Natural killer cell (primary cell): ENCODE measurements at regions not wholly inside any gene's neighbourhood (a gene's known extent, or its start where the extent isn't known, plus 50 kb on each side); places are given as distances from the start of the nearest gene placed in this dataset.

Source experiments
- ATAC-seq, 3 donors: fragments of 150-1000 bp in 2 of 3; fragments of 200-7000 bp in 1 of 3; cut with Tn5 transposase; 1 replicate in 1 of 3; 2 replicates in 2 of 3; pipeline ENCODE4 v1.10.0; 2021; ENCODE audit warnings: mild to moderate bottlenecking in 2 of 3, moderate library complexity in 2 of 3
- DNase-seq, 2 donors: peaks; one replicate each; pipeline versions ENCODE4 v3.0.0 to v3.0.0-alpha.2; 2013 to 2021; ENCODE audit warnings: mixed read lengths in 1 of 2
- H3K27ac ChIP-seq: one replicate; pipeline ENCODE4 v1.5.1; 2013; ENCODE audit warnings: mild to moderate bottlenecking, low read length
- H3K27me3 ChIP-seq: one replicate; pipeline ENCODE4 v1.6.1; 2013; ENCODE audit warnings: low read length; ENCODE audit not compliant: control insufficient read depth, insufficient read depth
- H3K36me3 ChIP-seq: one replicate; pipeline ENCODE4 v1.6.1; 2013; ENCODE audit warnings: low read length; ENCODE audit not compliant: control insufficient read depth, insufficient read depth
- H3K4me1 ChIP-seq: one replicate; pipeline ENCODE4 v1.6.1; 2013; ENCODE audit warnings: low read length; ENCODE audit not compliant: control insufficient read depth, insufficient read depth
- H3K4me3 ChIP-seq: one replicate; pipeline ENCODE4 v1.5.1; 2013; ENCODE audit warnings: low read length
- H3K9me3 ChIP-seq: one replicate; pipeline ENCODE4 v1.6.1; 2013; ENCODE audit warnings: low read length; ENCODE audit not compliant: control insufficient read depth, insufficient read depth
- H3K27ac Mint-ChIP-seq, 2 donors: one replicate each; pipeline ENCODE4 v1.8.0; 2022; ENCODE audit warnings: mild to moderate bottlenecking in 2 of 2, mixed read lengths in 2 of 2, moderate library complexity in 1 of 2
- H3K27me3 Mint-ChIP-seq, 2 donors: one replicate each; pipeline ENCODE4 v1.8.0; 2022; ENCODE audit warnings: low read depth in 2 of 2, mixed read lengths in 2 of 2
- H3K36me3 Mint-ChIP-seq: one replicate; pipeline ENCODE4 v1.8.0; 2022; ENCODE audit warnings: mixed read lengths
- H3K4me1 Mint-ChIP-seq, 2 donors: one replicate each; pipeline ENCODE4 v1.8.0; 2022; ENCODE audit warnings: mixed read lengths in 2 of 2
- H3K4me3 Mint-ChIP-seq: one replicate; pipeline ENCODE4 v1.8.0; 2022; ENCODE audit warnings: mild to moderate bottlenecking, moderate library complexity, mixed read lengths
- H3K9me3 Mint-ChIP-seq, 2 donors: one replicate each; pipeline ENCODE4 v1.8.0; 2022; ENCODE audit warnings: mixed read lengths in 2 of 2
- CTCF ChIP-seq: fragments of 200-600 bp; IDR thresholded peaks from one replicate; pipeline ENCODE4 v1.8.0; 2022; ENCODE audit warnings: antibody characterized with exemption
- WGBS: methylation state at CpG from one replicate; pipeline ENCODE4 v1.1.7; 2013; ENCODE audit warnings: missing lambda C conversion rate; ENCODE audit not compliant: insufficient coverage; 5-methylcytosine and 5-hydroxymethylcytosine counted together
- intact Hi-C: fragments of 100-400 bp; cut with micrococcal nuclease; formaldehyde crosslinking; loops from one replicate; pipeline ENCODE4 v1.14.2; 2022

- ATAC-seq (no peak), DNase-seq (no peak)
- no peaks in the 10 kb centered on the region for H3K36me3 Mint-ChIP-seq
- H3K4me1 Mint-ChIP-seq, result no peaks in the 10 kb centered on the region
- peaks cover 4 to 5% of the 10 kb centered on the region in 2 donors for H3K9me3 Mint-ChIP-seq
- Histone ChIP-seq H3K27me3 (no peaks in the 10 kb centered on the region), H3K4me3 (no peak overlapping the region), H3K4me1 (no peaks in the 10 kb centered on the region), H3K9me3 (no peaks in the 10 kb centered on the region), H3K36me3 (no peaks in the 10 kb centered on the region), H3K27ac (no peak overlapping the region)
- H3K27ac Mint-ChIP-seq, result no peak overlapping the region
- H3K27me3 Mint-ChIP-seq, result no peaks in the 10 kb centered on the region
- H3K4me3 Mint-ChIP-seq, result no peak overlapping the region
- intact Hi-C loops, result no loop called here
- TF ChIP-seq CTCF, result no peak
- 93% methylated on average over 2 of the region's 3 CpGs for WGBS
Measured at GRCh38 chr15:97199393-97200051, 761.0 kb upstream of the ARRDC4 start.

DNA sequence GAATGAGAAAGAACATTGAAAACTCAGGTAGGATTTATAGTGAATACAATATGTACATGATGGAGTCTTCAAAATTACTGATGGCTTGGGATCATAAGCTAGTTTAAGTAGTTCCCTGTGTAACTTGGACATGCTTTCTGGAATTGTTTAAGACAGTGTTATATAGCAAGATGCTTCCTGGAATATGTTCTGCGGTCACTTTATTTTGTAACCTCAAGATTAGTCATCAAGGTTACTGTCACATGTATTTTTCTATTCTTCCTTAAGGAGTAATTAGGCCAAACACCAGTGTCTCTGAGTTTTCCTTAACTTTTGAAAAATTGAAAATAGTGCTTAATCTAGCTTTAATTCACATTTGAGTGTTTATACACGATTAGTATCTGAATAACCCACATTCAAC lies 760.3 kb upstream of the ARRDC4 start:
- intact Hi-C loops, result no loop called here
- ATAC-seq (no peak), DNase-seq (no peak)
- 100% methylated on average over 1 of the region's 2 CpGs for WGBS
- no peaks in the 10 kb centered on the region for H3K36me3 ChIP-seq
- Mint-ChIP-seq H3K4me3 (no peak overlapping the region), H3K27me3 (no peaks in the 10 kb centered on the region), H3K4me1 (no peaks in the 10 kb centered on the region), H3K9me3 (peaks cover 3 to 4% of the 10 kb centered on the region in 2 donors), H3K27ac (no peak overlapping the region), H3K36me3 (no peaks in the 10 kb centered on the region)
- no peak for TF ChIP-seq CTCF
- no peak overlapping the region for H3K4me3 ChIP-seq
- H3K4me1 ChIP-seq, result no peaks in the 10 kb centered on the region
- no peak overlapping the region for H3K27ac ChIP-seq
- H3K27me3 ChIP-seq, result no peaks in the 10 kb centered on the region
- no peaks in the 10 kb centered on the region for H3K9me3 ChIP-seq

GRCh38 chr15:97210277-97210676 lies 750.2 kb upstream of the ARRDC4 start:
- intact Hi-C loops, result no loop called here
- Histone ChIP-seq H3K4me3 (no peak overlapping the region), H3K4me1 (no peaks in the 10 kb centered on the region), H3K27ac (no peak overlapping the region), H3K27me3 (no peaks in the 10 kb centered on the region), H3K36me3 (no peaks in the 10 kb centered on the region), H3K9me3 (no peaks in the 10 kb centered on the region)
- H3K4me3 Mint-ChIP-seq, result no peak overlapping the region
- H3K27me3 Mint-ChIP-seq, result no peaks in the 10 kb centered on the region
- H3K27ac Mint-ChIP-seq, result no peak overlapping the region
- TF ChIP-seq CTCF, result no peak
- DNase-seq, result no peak
- H3K9me3 Mint-ChIP-seq, result no peaks in the 10 kb centered on the region
- no peak for ATAC-seq
- no peaks in the 10 kb centered on the region for H3K36me3 Mint-ChIP-seq
- no peaks in the 10 kb centered on the region for H3K4me1 Mint-ChIP-seq

GRCh38 chr15:97215629-97216028 lies 744.9 kb upstream of the ARRDC4 start:
- no peak for ATAC-seq
- Mint-ChIP-seq H3K36me3 (no peaks in the 10 kb centered on the region), H3K27ac (no peak overlapping the region), H3K4me1 (no peaks in the 10 kb centered on the region), H3K4me3 (no peak overlapping the region), H3K9me3 (no peaks in the 10 kb centered on the region), H3K27me3 (no peaks in the 10 kb centered on the region)
- no peaks in the 10 kb centered on the region for H3K27me3 ChIP-seq
- H3K27ac ChIP-seq, result no peak overlapping the region
- H3K4me1 ChIP-seq, result no peaks in the 10 kb centered on the region
- TF ChIP-seq CTCF, result no peak
- no peaks in the 10 kb centered on the region for H3K36me3 ChIP-seq
- intact Hi-C loops, result no loop called here
- no peak for DNase-seq
- H3K9me3 ChIP-seq, result no peaks in the 10 kb centered on the region
- H3K4me3 ChIP-seq, result no peak overlapping the region
